RWPE2 (cell line): ENCODE measurements at regions not wholly inside any gene's neighbourhood (a gene's known extent, or its start where the extent isn't known, plus 50 kb on each side); places are given as distances from the start of the nearest gene placed in this dataset.

Experiments
- ATAC-seq: fragments of 200-7000 bp; cut with Tn5 transposase; 3 replicates; pipeline ENCODE4 v1.9.1; 2021; ENCODE audit warnings: low read depth
- DNase-seq: peaks from one replicate; pipeline ENCODE4 v3.0.0-alpha.2; 2020; ENCODE audit warnings: low spot score
- H3K27ac ChIP-seq: fragments of 450-650 bp; 2 replicates; pipeline ENCODE4 v1.5.1; 2017; ENCODE audit warnings: mild to moderate bottlenecking; ENCODE audit not compliant: poor library complexity, severe bottlenecking
- H3K27me3 ChIP-seq: fragments of 250-450 bp; sonication (Bioruptor Pico); 2 replicates; pipeline ENCODE4 v1.5.1; 2021; ENCODE audit warnings: mild to moderate bottlenecking, moderate library complexity; ENCODE audit not compliant: insufficient read depth, poor library complexity, severe bottlenecking
- H3K36me3 ChIP-seq: fragments of 250-450 bp; sonication (Bioruptor Pico); 2 replicates; pipeline ENCODE4 v1.5.1; 2020; ENCODE audit warnings: low read depth, mild to moderate bottlenecking, moderate library complexity
- H3K4me1 ChIP-seq: fragments of 250-450 bp; sonication (Bioruptor Pico); 2 replicates; pipeline ENCODE4 v1.5.1; 2021; ENCODE audit warnings: mild to moderate bottlenecking, moderate library complexity; ENCODE audit not compliant: insufficient read depth, poor library complexity, severe bottlenecking
- H3K4me3 ChIP-seq: fragments of 250-450 bp; sonication (Bioruptor Pico); 2 replicates; pipeline ENCODE4 v1.5.1; 2021; ENCODE audit warnings: mild to moderate bottlenecking, moderate library complexity; ENCODE audit not compliant: severe bottlenecking
- H3K9me3 ChIP-seq: fragments of 250-450 bp; sonication (Bioruptor Pico); 2 replicates; pipeline ENCODE4 v1.5.1; 2021; ENCODE audit warnings: mild to moderate bottlenecking, moderate library complexity; ENCODE audit not compliant: severe bottlenecking
- CTCF ChIP-seq: fragments of 450-650 bp; IDR thresholded peaks from one replicate; pipeline ENCODE4 v1.5.1; 2017; ENCODE audit warnings: mild to moderate bottlenecking, moderate library complexity; ENCODE audit not compliant: poor library complexity, severe bottlenecking

GRCh38 chr3:117109178-117109577 is 399.6 kb downstream of the TUSC7 start:
- no peak overlapping the region for H3K4me3 ChIP-seq
- no peak for DNase-seq
- H3K27ac ChIP-seq, result no peak overlapping the region
- no peak for TF ChIP-seq CTCF
- no peaks in the 10 kb centered on the region for H3K27me3 ChIP-seq
- H3K9me3 ChIP-seq, result no peaks in the 10 kb centered on the region
- ATAC-seq, result no peak
- no peaks in the 10 kb centered on the region for H3K36me3 ChIP-seq
- H3K4me1 ChIP-seq, result no peaks in the 10 kb centered on the region

- no peaks in the 10 kb centered on the region for H3K4me1 ChIP-seq
- DNase-seq, result no peak
- no peak for TF ChIP-seq CTCF
- H3K9me3 ChIP-seq, result no peaks in the 10 kb centered on the region
- H3K36me3 ChIP-seq, result no peaks in the 10 kb centered on the region
- H3K27ac ChIP-seq, result no peak overlapping the region
- no peaks in the 10 kb centered on the region for H3K27me3 ChIP-seq
- ATAC-seq, result no peak
- H3K4me3 ChIP-seq, result no peak overlapping the region
Measured at GRCh38 chr3:117114517-117115265, 405.1 kb downstream of the TUSC7 start.

GRCh38 chr3:117117188-117117936 is 407.8 kb downstream of the TUSC7 start:
- Histone ChIP-seq H3K36me3 (no peaks in the 10 kb centered on the region), H3K27me3 (no peaks in the 10 kb centered on the region), H3K27ac (no peak overlapping the region), H3K9me3 (no peaks in the 10 kb centered on the region), H3K4me1 (no peaks in the 10 kb centered on the region), H3K4me3 (no peak overlapping the region)
- TF ChIP-seq CTCF, result no peak
- DNase-seq (no peak), ATAC-seq (no peak)

- no peaks in the 10 kb centered on the region for H3K9me3 ChIP-seq
- H3K36me3 ChIP-seq, result no peaks in the 10 kb centered on the region
- no peaks in the 10 kb centered on the region for H3K4me1 ChIP-seq
- ATAC-seq, result no peak
- no peak for TF ChIP-seq CTCF
- H3K4me3 ChIP-seq, result no peak overlapping the region
- no peak overlapping the region for H3K27ac ChIP-seq
- no peaks in the 10 kb centered on the region for H3K27me3 ChIP-seq
- no peak for DNase-seq
Measured at GRCh38 chr3:117118604-117119003, 409.0 kb downstream of the TUSC7 start.

- TF ChIP-seq CTCF, result no peak
- Histone ChIP-seq H3K9me3 (no peaks in the 10 kb centered on the region), H3K27me3 (no peaks in the 10 kb centered on the region), H3K36me3 (no peaks in the 10 kb centered on the region), H3K4me3 (no peak overlapping the region), H3K27ac (no peak overlapping the region), H3K4me1 (no peaks in the 10 kb centered on the region)
- DNase-seq, result no peak
- ATAC-seq, result no peak
Measured at GRCh38 chr3:117120014-117120413, 410.4 kb downstream of the TUSC7 start.
